ENCODE measurements at regions not wholly inside any gene's neighbourhood (a gene's known extent, or its start where the extent isn't known, plus 50 kb on each side); places are given as distances from the start of the nearest gene placed in this dataset.

DNA sequence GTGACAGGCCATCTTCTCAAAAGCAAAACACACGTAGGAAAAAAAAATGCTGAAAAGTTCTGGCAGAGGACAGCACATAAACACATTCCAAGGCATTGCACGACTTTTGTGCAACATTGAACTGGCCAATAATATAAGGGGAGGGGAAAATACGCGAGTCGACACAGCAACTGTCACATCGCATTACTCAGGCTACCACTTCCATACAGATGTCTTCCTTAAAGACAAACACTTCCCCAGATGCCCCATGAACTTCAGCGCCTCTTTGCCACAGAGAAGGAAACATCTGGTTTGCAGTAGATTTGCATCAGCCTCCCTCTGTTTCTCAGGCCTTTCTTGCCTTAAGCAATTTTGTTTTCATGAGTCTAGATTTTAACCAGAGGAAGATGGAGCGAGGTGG, 144.4 kb upstream of the IGF1R start:
- in situ Hi-C loops (cut with HindIII; ENCODE audit: low pct_unique_long_range_greater_than_20kb, low sequenced_read_pairs), result no loop called here
- DNase-seq (ENCODE audit: low read depth), result no peak

GRCh38 chr15:98504998-98505397, 143.3 kb upstream of the IGF1R start:
- no peak for DNase-seq (ENCODE audit: low read depth)
- in situ Hi-C loops (cut with HindIII; ENCODE audit: low pct_unique_long_range_greater_than_20kb, low sequenced_read_pairs), result no loop called here

DNA sequence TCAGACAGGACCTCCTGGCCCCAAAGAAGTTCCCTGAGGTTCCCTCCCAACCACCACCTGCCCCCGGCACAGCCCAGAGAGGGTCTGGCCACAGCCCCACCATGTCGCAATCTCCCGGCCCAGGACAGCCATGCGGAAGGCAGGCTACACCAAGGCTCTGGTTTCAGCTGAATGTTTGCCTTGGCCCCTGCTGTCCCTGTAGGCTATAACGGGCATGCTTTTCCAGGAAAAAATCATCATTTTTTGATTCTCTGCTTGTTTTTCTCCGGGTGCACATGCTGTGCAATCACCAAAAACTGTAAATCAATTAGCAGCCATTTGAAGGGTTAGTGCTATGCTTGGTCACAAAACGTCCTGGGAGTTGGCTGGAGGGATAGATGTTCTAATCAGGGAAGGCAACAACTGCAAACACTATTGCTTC, 142.7 kb upstream of the IGF1R start:
- DNase-seq (ENCODE audit: low read depth), result no peak
- in situ Hi-C loops (cut with HindIII; ENCODE audit: low pct_unique_long_range_greater_than_20kb, low sequenced_read_pairs), result no loop called here

GRCh38 chr15:98506172-98506571, 142.2 kb upstream of the IGF1R start:
- in situ Hi-C loops (cut with HindIII; ENCODE audit: low pct_unique_long_range_greater_than_20kb, low sequenced_read_pairs), result no loop called here
- no peak for DNase-seq (ENCODE audit: low read depth)

DNA sequence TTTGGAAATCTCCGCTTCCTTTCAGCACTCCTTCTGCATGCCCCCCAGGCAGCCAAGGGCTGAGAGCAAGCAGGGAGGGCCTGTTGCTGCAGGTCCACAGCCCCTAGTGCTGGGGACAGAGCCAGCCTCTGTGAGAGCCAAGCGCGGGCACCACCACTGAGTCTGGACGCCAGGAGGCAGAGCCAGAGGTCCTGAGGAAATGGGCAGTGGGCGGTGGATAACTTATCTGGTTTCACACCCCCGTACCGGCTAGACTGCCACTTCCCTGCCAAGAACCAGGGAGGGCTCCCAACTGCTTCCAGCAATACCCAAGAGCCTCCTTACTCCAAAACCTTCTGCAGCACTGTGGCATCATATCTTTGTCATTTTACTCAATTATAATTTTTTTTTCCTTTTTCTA, 141.6 kb upstream of the IGF1R start:
- DNase-seq (ENCODE audit: low read depth), result no peak
- in situ Hi-C loops (cut with HindIII; ENCODE audit: low pct_unique_long_range_greater_than_20kb, low sequenced_read_pairs), result no loop called here

- in situ Hi-C loops (cut with HindIII; ENCODE audit: low pct_unique_long_range_greater_than_20kb, low sequenced_read_pairs), result no loop called here
- DNase-seq (ENCODE audit: low read depth), result no peak
These were observed 134.8 kb upstream of the IGF1R start for GRCh38 chr15:98513428-98513986.

DNA sequence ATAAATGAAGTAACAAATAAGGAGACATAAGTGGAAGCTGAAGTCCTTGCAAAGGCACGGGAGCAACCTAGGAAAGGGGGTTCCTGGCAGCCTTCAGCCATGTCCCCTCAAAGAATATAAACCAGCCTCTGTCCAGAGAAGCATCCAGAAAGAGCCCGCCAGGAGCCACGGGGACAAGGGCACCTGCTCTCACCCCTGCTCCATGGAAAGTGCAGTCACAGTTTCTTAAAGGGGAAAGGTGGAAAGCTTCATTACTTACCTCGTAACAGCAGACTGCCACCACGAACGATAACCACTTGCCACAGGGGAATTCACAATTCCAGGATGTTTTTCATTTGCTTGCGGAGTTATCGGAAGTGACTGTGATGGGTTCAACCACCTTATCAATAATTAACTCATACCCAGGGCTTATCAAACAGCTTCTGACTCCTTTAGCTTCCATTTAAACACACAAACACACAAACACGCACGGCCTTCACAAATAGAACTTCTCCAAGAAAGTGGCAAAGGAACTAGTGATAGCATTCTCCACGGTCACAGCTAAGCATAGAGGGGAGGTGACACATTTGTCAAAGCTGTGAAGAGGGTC, 134.2 kb upstream of the IGF1R start:
- in situ Hi-C loops (cut with HindIII; ENCODE audit: low pct_unique_long_range_greater_than_20kb, low sequenced_read_pairs), result no loop called here
- DNase-seq (ENCODE audit: low read depth), result no peak

- peak; percentile 72 for DNase-seq (ENCODE audit: low read depth)
- in situ Hi-C loops (cut with HindIII; ENCODE audit: low pct_unique_long_range_greater_than_20kb, low sequenced_read_pairs), result no loop called here
These were observed 129.3 kb upstream of the IGF1R start for GRCh38 chr15:98518823-98519561.

DNA sequence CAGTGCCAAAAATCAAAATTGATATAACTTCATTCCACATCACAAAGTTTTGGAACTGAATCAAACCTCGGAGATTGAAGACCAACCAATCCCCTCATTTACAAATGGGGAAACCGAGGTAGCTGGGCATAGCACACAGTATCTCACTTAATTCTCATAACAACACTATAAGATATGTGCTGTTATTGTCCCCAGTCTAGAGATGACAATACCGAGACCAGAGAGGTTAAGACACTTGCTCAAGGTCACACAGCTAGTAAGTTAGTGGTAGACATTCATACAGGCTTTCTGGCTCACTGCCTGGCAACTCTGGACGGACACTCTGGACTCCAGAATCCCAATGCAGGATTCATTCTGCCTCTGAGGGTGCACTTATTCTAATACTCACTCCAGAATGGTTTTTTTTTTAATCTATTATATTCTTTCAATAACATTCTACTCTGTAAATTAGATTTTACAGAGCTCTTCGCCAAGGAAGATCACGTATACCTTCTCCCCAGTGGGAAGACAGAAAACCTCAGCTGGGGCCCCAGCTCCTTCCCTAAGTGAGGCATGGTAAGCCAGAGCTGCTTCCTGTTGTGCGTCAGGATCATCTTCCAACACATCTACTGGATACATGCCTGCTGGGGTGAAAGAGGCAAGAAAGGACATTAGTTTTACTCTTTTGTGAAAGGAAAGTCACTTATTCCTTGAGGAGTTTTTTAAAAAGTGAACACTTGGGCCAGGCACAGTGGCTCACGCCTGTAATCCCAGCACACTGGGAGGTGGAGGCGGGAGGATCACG, 128.4 kb upstream of the IGF1R start:
- in situ Hi-C loops (cut with HindIII; ENCODE audit: low pct_unique_long_range_greater_than_20kb, low sequenced_read_pairs), result no loop called here
- no peak for DNase-seq (ENCODE audit: low read depth)

- no peak for DNase-seq (ENCODE audit: low read depth)
- in situ Hi-C loops (cut with HindIII; ENCODE audit: low pct_unique_long_range_greater_than_20kb, low sequenced_read_pairs), result no loop called here
These were observed 126.2 kb upstream of the IGF1R start for GRCh38 chr15:98522127-98522526.

GRCh38 chr15:98523912-98524662, 124.3 kb upstream of the IGF1R start:
- no peak for DNase-seq (ENCODE audit: low read depth)
- in situ Hi-C loops (cut with HindIII; ENCODE audit: low pct_unique_long_range_greater_than_20kb, low sequenced_read_pairs), result no loop called here

- in situ Hi-C loops (cut with HindIII; ENCODE audit: low pct_unique_long_range_greater_than_20kb, low sequenced_read_pairs), result no loop called here
- DNase-seq (ENCODE audit: low read depth), result no peak
These were observed 123.3 kb upstream of the IGF1R start for GRCh38 chr15:98524838-98525660.

- in situ Hi-C loops (cut with HindIII; ENCODE audit: low pct_unique_long_range_greater_than_20kb, low sequenced_read_pairs), result no loop called here
- no peak for DNase-seq (ENCODE audit: low read depth)
These were observed 122.7 kb upstream of the IGF1R start for GRCh38 chr15:98525661-98526001.

DNA sequence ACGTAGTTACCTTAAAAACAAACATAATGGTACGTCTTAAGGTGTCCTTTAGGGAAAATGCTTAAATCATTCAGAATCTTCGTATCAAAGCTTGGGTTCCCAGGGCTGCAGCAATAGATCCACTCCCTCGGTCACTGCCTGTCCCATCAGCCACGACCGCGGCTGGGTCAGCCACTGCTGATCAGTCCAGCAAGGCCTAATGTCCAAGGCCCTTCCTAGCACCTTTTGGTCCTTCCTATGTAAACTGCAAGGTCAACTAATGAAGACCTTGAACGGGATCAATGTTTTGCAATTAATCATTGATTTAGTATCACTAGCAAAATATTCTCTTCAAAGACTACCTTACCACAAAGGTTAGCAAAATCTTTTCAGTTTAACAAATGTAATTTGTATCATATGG, 122.2 kb upstream of the IGF1R start:
- in situ Hi-C loops (cut with HindIII; ENCODE audit: low pct_unique_long_range_greater_than_20kb, low sequenced_read_pairs), result no loop called here
- DNase-seq (ENCODE audit: low read depth), result no peak

DNA sequence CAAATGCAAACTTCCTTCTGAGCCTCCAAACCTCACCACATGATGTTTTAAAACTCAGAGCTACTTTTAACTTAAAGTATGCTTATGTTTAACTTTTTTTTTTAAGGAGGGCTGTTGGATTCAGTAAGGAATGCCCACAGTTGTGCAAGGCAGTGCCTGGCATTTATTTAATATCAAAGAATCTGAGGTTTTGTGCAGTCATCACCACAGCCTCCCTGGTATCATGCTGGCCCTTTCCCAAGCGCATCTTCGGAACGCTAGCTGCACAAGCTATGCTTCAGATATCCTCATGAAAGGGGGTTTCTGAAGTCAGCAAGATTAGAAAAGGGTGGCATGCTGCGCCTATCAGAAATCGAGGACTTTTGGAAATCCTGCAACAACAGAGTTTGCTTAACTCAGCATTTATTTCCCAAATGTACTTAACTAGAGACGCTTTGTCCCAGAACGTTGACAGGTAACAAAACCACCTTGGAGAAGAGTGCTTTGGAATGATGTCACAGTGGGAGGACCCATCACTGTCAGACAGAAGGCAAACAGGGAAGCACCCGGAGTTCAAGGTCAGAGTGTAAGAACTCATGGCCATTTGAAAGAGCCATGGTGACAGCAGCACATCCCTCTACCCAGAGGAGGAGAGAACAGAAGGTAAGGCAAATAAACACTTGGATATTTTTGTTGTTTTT, 120.2 kb upstream of the IGF1R start:
- in situ Hi-C loops (cut with HindIII; ENCODE audit: low pct_unique_long_range_greater_than_20kb, low sequenced_read_pairs), result no loop called here
- DNase-seq (ENCODE audit: low read depth), result no peak

DNA sequence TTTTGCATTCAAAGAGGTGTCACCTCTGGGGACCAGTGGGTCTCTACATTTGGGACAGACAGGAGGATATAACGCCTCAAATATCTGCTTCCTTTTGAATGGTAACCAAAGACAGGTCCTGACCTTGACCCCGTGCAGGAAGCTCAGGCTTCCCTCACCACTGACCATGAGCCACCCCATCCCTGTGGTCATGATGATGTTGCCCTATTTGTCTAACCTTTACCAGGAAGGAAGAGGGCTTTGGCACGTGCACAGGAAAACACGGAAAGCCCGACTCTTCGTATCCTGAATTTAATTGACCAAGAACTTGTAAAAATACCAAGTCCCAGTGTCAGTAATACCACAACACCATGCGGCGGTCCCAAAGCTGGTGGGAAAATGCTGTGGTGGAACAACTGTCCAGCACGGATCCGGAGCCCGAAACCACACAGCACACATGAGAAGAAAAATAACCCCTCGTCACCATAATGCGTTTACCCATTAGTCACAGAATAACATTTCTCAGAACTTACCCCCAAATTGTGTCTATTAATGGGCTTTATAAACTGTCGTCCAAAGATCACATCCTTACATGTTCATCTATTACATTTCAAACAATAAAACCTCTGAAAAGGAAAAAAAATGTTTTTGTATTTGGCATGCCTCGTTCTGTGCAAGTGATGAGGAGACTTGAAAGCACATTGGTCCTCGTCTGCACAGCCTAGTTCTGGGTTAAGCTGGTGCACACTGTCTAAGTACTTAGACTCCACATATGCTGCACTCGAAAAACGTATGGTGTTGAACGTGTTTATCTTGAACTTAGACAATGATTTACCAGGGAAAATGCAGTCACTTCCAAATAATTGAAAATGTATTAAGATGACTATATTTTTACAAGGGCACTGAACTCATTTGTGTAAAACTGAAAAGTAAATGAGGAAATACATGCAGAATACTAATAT, 118.9 kb upstream of the IGF1R start:
- DNase-seq (ENCODE audit: low read depth), result no peak
- in situ Hi-C loops (cut with HindIII; ENCODE audit: low pct_unique_long_range_greater_than_20kb, low sequenced_read_pairs), result no loop called here
